Astrocyte of the spinal cord (primary cell): ENCODE measurements at regions not wholly inside any gene's neighbourhood (a gene's known extent, or its start where the extent isn't known, plus 50 kb on each side); places are given as distances from the start of the nearest gene placed in this dataset.

ENCODE experiments used
- DNase-seq: peaks from one replicate; pipeline ENCODE4 v3.0.0; 2011; ENCODE audit warnings: low read depth, low spot score
- H3K4me3 ChIP-seq: 2 replicates; pipeline ENCODE4 v1.5.1; 2011; ENCODE audit warnings: low read depth, mild to moderate bottlenecking, low read length, moderate library complexity
- in situ Hi-C: cut with HindIII; loops from 2 replicates; pipeline ENCODE4 v1.10.0; 2017; ENCODE audit warnings: low sequenced_read_pairs
- TF ChIP-seq, protein P1 (sequence below): IDR thresholded peaks from 2 replicates; pipeline ENCODE4 v1.5.1; 2012; ENCODE audit warnings: low read depth, mild to moderate bottlenecking, low read length, inconsistent platforms

DNA sequence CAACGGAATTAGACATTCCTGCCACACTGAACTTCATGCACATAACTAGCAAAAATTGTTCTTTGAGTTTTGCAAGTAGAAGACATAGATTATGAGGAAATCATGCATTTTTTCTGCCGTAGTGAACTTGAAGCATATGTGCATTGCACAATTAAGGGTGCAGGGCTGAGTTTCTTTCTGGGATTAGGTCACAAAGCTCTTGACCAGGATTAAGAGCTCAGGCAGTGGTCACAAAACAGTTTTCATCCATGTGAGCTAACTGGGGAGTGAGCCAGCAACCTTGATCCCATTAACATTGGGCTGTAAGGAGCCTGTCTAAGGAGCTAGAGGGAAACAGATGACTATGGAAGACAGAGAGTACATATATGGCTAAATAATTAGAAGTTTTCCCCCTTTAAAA lies 143.7 kb downstream of the PMP22 start:
- no peak overlapping the region for H3K4me3 ChIP-seq
- TF ChIP-seq, protein P1, sequence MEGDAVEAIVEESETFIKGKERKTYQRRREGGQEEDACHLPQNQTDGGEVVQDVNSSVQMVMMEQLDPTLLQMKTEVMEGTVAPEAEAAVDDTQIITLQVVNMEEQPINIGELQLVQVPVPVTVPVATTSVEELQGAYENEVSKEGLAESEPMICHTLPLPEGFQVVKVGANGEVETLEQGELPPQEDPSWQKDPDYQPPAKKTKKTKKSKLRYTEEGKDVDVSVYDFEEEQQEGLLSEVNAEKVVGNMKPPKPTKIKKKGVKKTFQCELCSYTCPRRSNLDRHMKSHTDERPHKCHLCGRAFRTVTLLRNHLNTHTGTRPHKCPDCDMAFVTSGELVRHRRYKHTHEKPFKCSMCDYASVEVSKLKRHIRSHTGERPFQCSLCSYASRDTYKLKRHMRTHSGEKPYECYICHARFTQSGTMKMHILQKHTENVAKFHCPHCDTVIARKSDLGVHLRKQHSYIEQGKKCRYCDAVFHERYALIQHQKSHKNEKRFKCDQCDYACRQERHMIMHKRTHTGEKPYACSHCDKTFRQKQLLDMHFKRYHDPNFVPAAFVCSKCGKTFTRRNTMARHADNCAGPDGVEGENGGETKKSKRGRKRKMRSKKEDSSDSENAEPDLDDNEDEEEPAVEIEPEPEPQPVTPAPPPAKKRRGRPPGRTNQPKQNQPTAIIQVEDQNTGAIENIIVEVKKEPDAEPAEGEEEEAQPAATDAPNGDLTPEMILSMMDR, result no peak
- DNase-seq, result no peak
- in situ Hi-C loops, result no loop called here

DNA sequence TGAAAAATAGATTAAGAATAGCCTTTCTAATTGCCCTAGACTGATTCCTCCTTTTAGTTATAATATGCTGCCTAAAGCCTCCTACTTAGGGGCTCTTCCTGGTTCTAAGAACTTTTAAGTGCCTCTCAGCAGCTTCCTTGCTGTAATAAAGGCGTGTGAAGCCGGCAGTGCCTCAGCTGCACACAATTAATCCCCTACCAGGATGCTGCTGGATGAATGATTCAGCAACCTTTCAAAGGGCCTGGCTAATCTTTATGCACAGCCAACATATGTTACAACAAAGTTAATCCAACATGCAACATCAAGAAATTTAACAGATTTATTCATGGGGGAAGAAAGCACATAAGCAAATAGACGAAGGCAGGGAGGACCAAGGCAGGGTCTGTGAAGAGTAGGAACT lies 145.2 kb downstream of the PMP22 start:
- no peak overlapping the region for H3K4me3 ChIP-seq
- no peak for DNase-seq
- in situ Hi-C loops, result no loop called here
- TF ChIP-seq, protein P1, result no peak

DNA sequence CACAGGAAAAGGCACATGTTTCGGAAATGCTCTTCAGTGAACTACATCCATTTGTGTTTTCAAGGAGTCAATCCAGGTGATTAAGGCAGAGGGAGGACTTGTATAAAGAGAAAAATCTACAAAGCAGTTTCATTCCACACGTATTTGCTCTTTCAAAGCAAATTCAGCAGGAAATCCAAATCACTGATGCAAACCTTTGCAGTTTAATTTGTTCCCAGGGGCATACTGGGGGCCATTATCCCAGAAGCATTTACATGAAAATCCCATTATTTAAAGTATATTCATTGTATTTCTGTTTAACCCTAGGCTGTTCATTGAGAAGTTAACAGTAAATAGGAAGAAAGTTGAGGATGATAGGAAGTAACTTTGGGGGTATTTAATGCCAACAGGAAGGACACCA lies 147.9 kb downstream of the PMP22 start:
- TF ChIP-seq, protein P1, result no peak
- in situ Hi-C loops, result no loop called here
- no peak for DNase-seq
- no peak overlapping the region for H3K4me3 ChIP-seq

GRCh38 chr17:15112846-15113617 lies 152.1 kb downstream of the PMP22 start:
- in situ Hi-C loops, result no loop called here
- TF ChIP-seq, protein P1, result no peak
- DNase-seq, result no peak
- H3K4me3 ChIP-seq, result no peak overlapping the region

- TF ChIP-seq, protein P1, result no peak
- H3K4me3 ChIP-seq, result no peak overlapping the region
- in situ Hi-C loops, result no loop called here
- DNase-seq, result no peak
These were observed 155.5 kb downstream of the PMP22 start for GRCh38 chr17:15109608-15110007.

GRCh38 chr17:15108992-15109391 lies 156.1 kb downstream of the PMP22 start:
- in situ Hi-C loops, result no loop called here
- no peak overlapping the region for H3K4me3 ChIP-seq
- DNase-seq, result no peak
- TF ChIP-seq, protein P1, result no peak
